ENCODE measurements at regions not wholly inside any gene's neighbourhood (a gene's known extent, or its start where the extent isn't known, plus 50 kb on each side); places are given as distances from the start of the nearest gene placed in this dataset.

DNA sequence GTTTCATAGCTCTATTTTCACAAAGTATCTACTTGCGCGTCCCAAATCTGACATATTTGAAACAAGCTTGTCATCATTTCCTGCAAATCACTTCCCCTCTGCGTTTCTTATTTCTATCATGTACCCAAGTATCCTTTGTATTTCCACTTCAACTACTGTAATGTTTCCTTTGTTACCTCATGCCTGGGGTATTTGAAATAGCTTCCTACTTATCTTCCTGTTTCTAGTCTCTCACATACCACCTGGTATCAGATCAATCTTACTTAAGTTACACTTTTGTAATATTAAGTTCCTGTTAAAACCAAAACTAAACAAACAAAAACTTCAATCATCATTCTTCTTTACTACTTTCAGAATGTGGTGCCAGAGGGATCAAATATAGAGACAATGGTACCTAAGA, 93.6 kb upstream of the SMAD1 start:
- TF ChIP-seq, protein P1, sequence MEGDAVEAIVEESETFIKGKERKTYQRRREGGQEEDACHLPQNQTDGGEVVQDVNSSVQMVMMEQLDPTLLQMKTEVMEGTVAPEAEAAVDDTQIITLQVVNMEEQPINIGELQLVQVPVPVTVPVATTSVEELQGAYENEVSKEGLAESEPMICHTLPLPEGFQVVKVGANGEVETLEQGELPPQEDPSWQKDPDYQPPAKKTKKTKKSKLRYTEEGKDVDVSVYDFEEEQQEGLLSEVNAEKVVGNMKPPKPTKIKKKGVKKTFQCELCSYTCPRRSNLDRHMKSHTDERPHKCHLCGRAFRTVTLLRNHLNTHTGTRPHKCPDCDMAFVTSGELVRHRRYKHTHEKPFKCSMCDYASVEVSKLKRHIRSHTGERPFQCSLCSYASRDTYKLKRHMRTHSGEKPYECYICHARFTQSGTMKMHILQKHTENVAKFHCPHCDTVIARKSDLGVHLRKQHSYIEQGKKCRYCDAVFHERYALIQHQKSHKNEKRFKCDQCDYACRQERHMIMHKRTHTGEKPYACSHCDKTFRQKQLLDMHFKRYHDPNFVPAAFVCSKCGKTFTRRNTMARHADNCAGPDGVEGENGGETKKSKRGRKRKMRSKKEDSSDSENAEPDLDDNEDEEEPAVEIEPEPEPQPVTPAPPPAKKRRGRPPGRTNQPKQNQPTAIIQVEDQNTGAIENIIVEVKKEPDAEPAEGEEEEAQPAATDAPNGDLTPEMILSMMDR (IDR thresholded peaks at IDR 0.05 in 4 of 5, conservative IDR thresholded peaks at IDR 0.05 in 1 of 5), result no peak
- no peak for TF ChIP-seq POLR2A (IDR thresholded peaks at IDR 0.05)

All from gastrocnemius medialis (tissue), 4 donors.